Fibroblast of lung (primary cell): ENCODE measurements at regions not wholly inside any gene's neighbourhood (a gene's known extent, or its start where the extent isn't known, plus 50 kb on each side); places are given as distances from the start of the nearest gene placed in this dataset.

Source experiments
- DNase-seq, 2 donors: peaks; one replicate each; pipeline versions ENCODE4 v3.0.0 to v3.0.0-alpha.2; 2010; ENCODE audit warnings: low read depth in 2 of 2
- H2AFZ ChIP-seq: 2 replicates; pipeline ENCODE4 v1.5.1; 2012; ENCODE audit warnings: low read length, control low read depth, inconsistent platforms
- H3K27ac ChIP-seq: 2 replicates; pipeline ENCODE4 v1.5.1; 2011; ENCODE audit warnings: low read length, control low read depth; ENCODE audit not compliant: insufficient read depth
- H3K27me3 ChIP-seq: 2 replicates; pipeline ENCODE4 v1.5.1; 2011; ENCODE audit warnings: mild to moderate bottlenecking, low read length; ENCODE audit not compliant: control insufficient read depth, insufficient read depth
- H3K36me3 ChIP-seq: 2 replicates; pipeline ENCODE4 v1.5.1; 2011; ENCODE audit warnings: low read length; ENCODE audit not compliant: control insufficient read depth, insufficient read depth
- H3K4me1 ChIP-seq: 2 replicates; pipeline ENCODE4 v1.5.1; 2011; ENCODE audit warnings: low read length; ENCODE audit not compliant: control insufficient read depth, insufficient read depth; ENCODE audit errors: extremely low read depth
- H3K4me2 ChIP-seq: 2 replicates; pipeline ENCODE4 v1.5.1; 2011; ENCODE audit warnings: low read length, control low read depth; ENCODE audit not compliant: insufficient read depth; ENCODE audit errors: extremely low read depth
- H3K4me3 ChIP-seq, 4 experiments: fragments of 200-600 bp in 1 of 4; sonication (generic) in 1 of 4; replicated peaks in 1 of 4; 2 replicates each; pipeline ENCODE4 v1.5.1; 2011 to 2016; ENCODE audit warnings: low read length in 4 of 4, low read depth in 3 of 4, mild to moderate bottlenecking in 3 of 4, control low read depth in 2 of 4, inconsistent platforms in 1 of 4, mixed read lengths in 1 of 4; ENCODE audit not compliant: insufficient read depth in 1 of 4; ENCODE audit errors: control extremely low read depth in 1 of 4
- H3K79me2 ChIP-seq: 2 replicates; pipeline ENCODE4 v1.5.1; 2012; ENCODE audit warnings: mild to moderate bottlenecking, low read length, inconsistent platforms; ENCODE audit not compliant: control insufficient read depth, insufficient read depth
- H3K9ac ChIP-seq: 2 replicates; pipeline ENCODE4 v1.5.1; 2011; ENCODE audit warnings: mild to moderate bottlenecking, low read length, control low read depth; ENCODE audit not compliant: insufficient read depth
- H3K9me3 ChIP-seq: 2 replicates; pipeline ENCODE4 v1.5.1; 2012; ENCODE audit warnings: low read depth, low read length; ENCODE audit not compliant: control insufficient read depth, insufficient read depth
- H4K20me1 ChIP-seq: 2 replicates; pipeline ENCODE4 v1.5.1; 2011; ENCODE audit warnings: low read length; ENCODE audit not compliant: control insufficient read depth, insufficient read depth; ENCODE audit errors: extremely low read depth
- CTCF ChIP-seq, 2 donors: IDR thresholded peaks in 1 of 2; conservative IDR thresholded peaks in 1 of 2; 1 replicate in 1 of 2; 2 replicates in 1 of 2; pipeline ENCODE4 v1.5.1; 2011 to 2012; ENCODE audit warnings: low read length in 2 of 2, control low read depth in 1 of 2, inconsistent platforms in 1 of 2, low read depth in 1 of 2, mild to moderate bottlenecking in 1 of 2
- EZH2 ChIP-seq: IDR thresholded peaks from 2 replicates; pipeline ENCODE4 v1.5.1; 2012; ENCODE audit warnings: low read length, control low read depth, mild to moderate bottlenecking; ENCODE audit errors: missing control alignments

- no peak overlapping the region for H3K4me3 ChIP-seq
- no peak overlapping the region for H3K4me2 ChIP-seq
- H3K9ac ChIP-seq: no peak overlapping the region
- H3K27ac ChIP-seq: no peak overlapping the region
- no peaks in the 10 kb centered on the region for H3K27me3 ChIP-seq
- H4K20me1 ChIP-seq: no peaks in the 10 kb centered on the region
- H3K79me2 ChIP-seq: no peaks in the 10 kb centered on the region
- DNase-seq: no peak
- no peaks in the 10 kb centered on the region for H3K4me1 ChIP-seq
- no peak overlapping the region for H2AFZ ChIP-seq
- TF ChIP-seq EZH2 (no peak), CTCF (conservative IDR thresholded peaks at IDR 0.05 in 1 of 2, IDR thresholded peaks at IDR 0.05 in 1 of 2; ENCODE audit: low read depth in 1 of 2, low read length in 2 of 2) (no peak)
- H3K36me3 ChIP-seq: no peaks in the 10 kb centered on the region
- no peaks in the 10 kb centered on the region for H3K9me3 ChIP-seq
Observed at GRCh38 chr7:89554209-89554608, 600.1 kb upstream of the STEAP1 start.

- Histone ChIP-seq H3K36me3 (no peaks in the 10 kb centered on the region), H3K4me2 (no peak overlapping the region), H3K4me1 (no peaks in the 10 kb centered on the region), H3K27ac (no peak overlapping the region), H3K4me3 (no peak overlapping the region), H4K20me1 (no peaks in the 10 kb centered on the region), H2AFZ (no peak overlapping the region), H3K9ac (no peak overlapping the region), H3K79me2 (no peaks in the 10 kb centered on the region), H3K9me3 (no peaks in the 10 kb centered on the region), H3K27me3 (no peaks in the 10 kb centered on the region)
- TF ChIP-seq EZH2: no peak
- no peak for TF ChIP-seq CTCF (conservative IDR thresholded peaks at IDR 0.05 in 1 of 2, IDR thresholded peaks at IDR 0.05 in 1 of 2; ENCODE audit: low read depth in 1 of 2, low read length in 2 of 2)
- no peak for DNase-seq
Observed at GRCh38 chr7:89559596-89559995, 594.7 kb upstream of the STEAP1 start.

GRCh38 chr7:89563597-89563996 is 590.7 kb upstream of the STEAP1 start:
- H3K9me3 ChIP-seq: no peaks in the 10 kb centered on the region
- no peak for DNase-seq
- H4K20me1 ChIP-seq: no peaks in the 10 kb centered on the region
- H3K4me1 ChIP-seq: no peaks in the 10 kb centered on the region
- no peak overlapping the region for H3K27ac ChIP-seq
- H2AFZ ChIP-seq: no peak overlapping the region
- no peaks in the 10 kb centered on the region for H3K79me2 ChIP-seq
- H3K4me2 ChIP-seq: no peak overlapping the region
- H3K27me3 ChIP-seq: no peaks in the 10 kb centered on the region
- TF ChIP-seq EZH2 (no peak), CTCF (conservative IDR thresholded peaks at IDR 0.05 in 1 of 2, IDR thresholded peaks at IDR 0.05 in 1 of 2; ENCODE audit: low read depth in 1 of 2, low read length in 2 of 2) (no peak)
- H3K36me3 ChIP-seq: no peaks in the 10 kb centered on the region
- H3K4me3 ChIP-seq: no peak overlapping the region
- no peak overlapping the region for H3K9ac ChIP-seq
